ENCODE measurements at regions not wholly inside any gene's neighbourhood (a gene's known extent, or its start where the extent isn't known, plus 50 kb on each side); places are given as distances from the start of the nearest gene placed in this dataset.
A peak's percentile ranks its signal among the peaks of the same experiment; 100 is the strongest.

DNA sequence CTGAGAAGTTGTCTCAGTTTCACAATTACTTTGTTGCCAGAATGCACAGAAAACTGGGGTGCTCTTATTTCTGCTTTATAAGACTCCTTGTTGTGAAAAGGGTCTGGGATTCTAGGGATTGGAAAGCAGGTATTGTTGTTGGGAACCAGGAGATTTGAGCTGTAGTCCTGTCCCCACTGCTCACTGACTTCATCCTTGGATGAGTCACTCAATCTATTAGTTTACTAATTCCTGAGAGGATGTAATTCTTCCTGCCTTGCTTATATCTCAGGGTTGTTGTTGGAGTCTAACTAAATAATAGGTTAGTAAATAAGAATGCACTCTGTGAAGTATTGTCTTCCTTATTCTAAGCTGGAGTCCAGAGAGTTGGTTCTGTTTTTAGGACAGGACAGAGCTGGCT is 172.5 kb upstream of the GALNT2 start:
- Histone ChIP-seq H3K4me3 (ENCODE audit: low read depth in 2 of 2, low read length in 1 of 2) (no peak overlapping the region; a peak in 1 of 4 replicates), H3K27ac (ENCODE audit: low read depth in 2 of 2, low read length in 1 of 2) (peak overlapping the region in 1 of 2 experiments; percentile 80; a peak in 2 of 4 replicates), H3K4me1 (ENCODE audit: control insufficient read depth in 1 of 2, insufficient read depth in 2 of 2, low read depth in 1 of 2, low read length in 1 of 2) (peaks cover 0 to 15% of the 10 kb centered on the region in 2 experiments; a peak in 1 of 4 replicates), H3K9ac (no peak overlapping the region), H3K36me3 (replicated peaks in 1 of 2; ENCODE audit: control insufficient read depth in 1 of 2, insufficient read depth in 2 of 2, low read length in 1 of 2) (no peaks in the 10 kb centered on the region), H2AFZ (ENCODE audit: low read depth) (no peak overlapping the region), H3K27me3 (ENCODE audit: insufficient read depth) (no peaks in the 10 kb centered on the region), H3F3A (replicated peaks; ENCODE audit: insufficient read depth) (no peaks in the 10 kb centered on the region), H3K9me2 (no peaks in the 10 kb centered on the region), H3K79me2 (ENCODE audit: insufficient read depth) (no peaks in the 10 kb centered on the region), H4K20me1 (ENCODE audit: insufficient read depth) (no peaks in the 10 kb centered on the region), H3K4me2 (no peak overlapping the region), H3K9me3 (no peaks in the 10 kb centered on the region)
- CTCF ChIA-PET = interaction anchor here (0.7 to 1.6 kb wide), 2 partner anchors 16 to 48 kb away, joined by 3 to 5 read pairs; no protein-coding TSS in a partner anchor
- no peak for DNase-seq
- POLR2A ChIA-PET = interaction anchor here (1.4 kb wide), 1 partner anchor 28 kb away, joined by 4 read pairs; no protein-coding TSS in a partner anchor
- TF ChIP-seq, protein P1, sequence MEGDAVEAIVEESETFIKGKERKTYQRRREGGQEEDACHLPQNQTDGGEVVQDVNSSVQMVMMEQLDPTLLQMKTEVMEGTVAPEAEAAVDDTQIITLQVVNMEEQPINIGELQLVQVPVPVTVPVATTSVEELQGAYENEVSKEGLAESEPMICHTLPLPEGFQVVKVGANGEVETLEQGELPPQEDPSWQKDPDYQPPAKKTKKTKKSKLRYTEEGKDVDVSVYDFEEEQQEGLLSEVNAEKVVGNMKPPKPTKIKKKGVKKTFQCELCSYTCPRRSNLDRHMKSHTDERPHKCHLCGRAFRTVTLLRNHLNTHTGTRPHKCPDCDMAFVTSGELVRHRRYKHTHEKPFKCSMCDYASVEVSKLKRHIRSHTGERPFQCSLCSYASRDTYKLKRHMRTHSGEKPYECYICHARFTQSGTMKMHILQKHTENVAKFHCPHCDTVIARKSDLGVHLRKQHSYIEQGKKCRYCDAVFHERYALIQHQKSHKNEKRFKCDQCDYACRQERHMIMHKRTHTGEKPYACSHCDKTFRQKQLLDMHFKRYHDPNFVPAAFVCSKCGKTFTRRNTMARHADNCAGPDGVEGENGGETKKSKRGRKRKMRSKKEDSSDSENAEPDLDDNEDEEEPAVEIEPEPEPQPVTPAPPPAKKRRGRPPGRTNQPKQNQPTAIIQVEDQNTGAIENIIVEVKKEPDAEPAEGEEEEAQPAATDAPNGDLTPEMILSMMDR (IDR thresholded peaks at IDR 0.05) = no peak
- TF ChIP-seq FOSL2 (IDR thresholded peaks at IDR 0.05; ENCODE audit: borderline replicate concordance, low read depth) = no peak
- no peak for TF ChIP-seq RXRA (IDR thresholded peaks at IDR 0.05; ENCODE audit: borderline replicate concordance, low read depth)
- TF ChIP-seq, protein P2, sequence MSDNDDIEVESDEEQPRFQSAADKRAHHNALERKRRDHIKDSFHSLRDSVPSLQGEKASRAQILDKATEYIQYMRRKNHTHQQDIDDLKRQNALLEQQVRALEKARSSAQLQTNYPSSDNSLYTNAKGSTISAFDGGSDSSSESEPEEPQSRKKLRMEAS (IDR thresholded peaks at IDR 0.05; ENCODE audit: low read depth) = no peak
- no peak for TF ChIP-seq YY1 (IDR thresholded peaks at IDR 0.05; ENCODE audit: low read depth)
- TF ChIP-seq TCF12 (IDR thresholded peaks at IDR 0.05) = no peak
- TF ChIP-seq NRF1 (IDR thresholded peaks at IDR 0.05; ENCODE audit: low read depth, low read length) = no peak
- no peak for TF ChIP-seq FOXM1 (IDR thresholded peaks at IDR 0.05; ENCODE audit: low read depth)
- TF ChIP-seq RCOR1 (IDR thresholded peaks at IDR 0.05; ENCODE audit: low read length) = no peak
- no peak for TF ChIP-seq SIN3A (IDR thresholded peaks at IDR 0.05; ENCODE audit: borderline replicate concordance, low read depth, low read length)
- TF ChIP-seq, protein P3, sequence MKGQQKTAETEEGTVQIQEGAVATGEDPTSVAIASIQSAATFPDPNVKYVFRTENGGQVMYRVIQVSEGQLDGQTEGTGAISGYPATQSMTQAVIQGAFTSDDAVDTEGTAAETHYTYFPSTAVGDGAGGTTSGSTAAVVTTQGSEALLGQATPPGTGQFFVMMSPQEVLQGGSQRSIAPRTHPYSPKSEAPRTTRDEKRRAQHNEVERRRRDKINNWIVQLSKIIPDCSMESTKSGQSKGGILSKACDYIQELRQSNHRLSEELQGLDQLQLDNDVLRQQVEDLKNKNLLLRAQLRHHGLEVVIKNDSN (IDR thresholded peaks at IDR 0.05; ENCODE audit: borderline replicate concordance, low read depth) = no peak
- TF ChIP-seq, protein P4, sequence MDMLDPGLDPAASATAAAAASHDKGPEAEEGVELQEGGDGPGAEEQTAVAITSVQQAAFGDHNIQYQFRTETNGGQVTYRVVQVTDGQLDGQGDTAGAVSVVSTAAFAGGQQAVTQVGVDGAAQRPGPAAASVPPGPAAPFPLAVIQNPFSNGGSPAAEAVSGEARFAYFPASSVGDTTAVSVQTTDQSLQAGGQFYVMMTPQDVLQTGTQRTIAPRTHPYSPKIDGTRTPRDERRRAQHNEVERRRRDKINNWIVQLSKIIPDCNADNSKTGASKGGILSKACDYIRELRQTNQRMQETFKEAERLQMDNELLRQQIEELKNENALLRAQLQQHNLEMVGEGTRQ (IDR thresholded peaks at IDR 0.05; ENCODE audit: borderline replicate concordance, low read depth, low read length) = no peak

DNA sequence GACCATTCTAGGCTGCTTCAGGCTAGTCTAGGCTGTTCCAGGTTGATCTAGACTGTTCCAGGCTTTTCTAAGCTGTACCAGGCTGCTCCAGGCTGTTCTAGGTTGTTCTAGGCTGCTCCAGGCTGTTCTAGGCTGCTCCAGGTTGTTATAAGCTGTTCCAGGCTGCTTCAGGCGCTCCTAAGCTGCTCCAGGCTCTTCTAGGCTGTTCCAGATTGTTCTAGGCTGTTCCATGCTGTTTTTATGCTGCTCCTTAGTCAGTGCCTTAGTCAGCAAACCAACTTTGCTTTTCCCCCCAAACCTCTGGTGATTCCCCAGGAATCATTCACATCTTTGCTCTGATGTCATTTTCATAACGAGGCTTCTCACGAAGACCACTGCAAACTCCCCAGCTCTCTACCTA is 171.4 kb upstream of the GALNT2 start:
- CTCF ChIA-PET = no interaction called here
- H3K27me3 ChIP-seq (ENCODE audit: insufficient read depth) = no peaks in the 10 kb centered on the region
- H3K4me3 ChIP-seq (ENCODE audit: low read depth in 2 of 2, low read length in 1 of 2) = no peak overlapping the region
- no peak overlapping the region for H3K27ac ChIP-seq (ENCODE audit: low read depth in 2 of 2, low read length in 1 of 2)
- POLR2A ChIA-PET = no interaction called here
- no peaks in the 10 kb centered on the region for H4K20me1 ChIP-seq (ENCODE audit: insufficient read depth)
- no peak overlapping the region for H3K4me2 ChIP-seq
- no peaks in the 10 kb centered on the region for H3K36me3 ChIP-seq (replicated peaks in 1 of 2; ENCODE audit: control insufficient read depth in 1 of 2, insufficient read depth in 2 of 2, low read length in 1 of 2)
- H3K79me2 ChIP-seq (ENCODE audit: insufficient read depth) = no peaks in the 10 kb centered on the region
- peaks cover 0 to 15% of the 10 kb centered on the region in 2 experiments; a peak in 1 of 4 replicates for H3K4me1 ChIP-seq (ENCODE audit: control insufficient read depth in 1 of 2, insufficient read depth in 2 of 2, low read depth in 1 of 2, low read length in 1 of 2)
- peak in 1 of 2 experiments; percentile 93; a peak in 2 of 4 replicates for TF ChIP-seq EP300 (IDR thresholded peaks at IDR 0.05; ENCODE audit: borderline replicate concordance in 1 of 2, low read depth in 1 of 2, low read length in 1 of 2)
- no peak for TF ChIP-seq FOSL2 (IDR thresholded peaks at IDR 0.05; ENCODE audit: borderline replicate concordance, low read depth)
- H3K9me3 ChIP-seq = no peaks in the 10 kb centered on the region
- H2AFZ ChIP-seq (ENCODE audit: low read depth) = no peak overlapping the region
- no peak overlapping the region for H3K9ac ChIP-seq
- no peaks in the 10 kb centered on the region for H3K9me2 ChIP-seq
- no peaks in the 10 kb centered on the region for H3F3A ChIP-seq (replicated peaks; ENCODE audit: insufficient read depth)
- WGBS (ENCODE audit: low lambda C conversion rate) = 11% methylated on average over 3 of the region's 3 CpGs
- no peak for DNase-seq

Measured in SK-N-SH (cell line).